SK-N-SH (cell line): ENCODE measurements at regions not wholly inside any gene's neighbourhood (a gene's known extent, or its start where the extent isn't known, plus 50 kb on each side); places are given as distances from the start of the nearest gene placed in this dataset.

Source experiments
- CTCF ChIA-PET: fragments of 300-600, 350-600 bp; formaldehyde crosslinking; extraction: SDS; loops from one replicate; lab custom pipeline; 2021; lab: Yijun Ruan, JAX
- POLR2A ChIA-PET: fragments of 350-600 bp; sonication (Branson Sonifier 250); formaldehyde crosslinking; extraction: SDS; loops from one replicate; lab custom pipeline; 2020; ENCODE audit warnings: antibody characterized with exemption, inconsistent platforms; lab: Yijun Ruan, JAX
- DNase-seq: peaks from one replicate; pipeline ENCODE4 v3.0.0; 2012
- H2AFZ ChIP-seq: fragments of 200-600 bp; sonication (generic); 2 replicates; pipeline ENCODE4 v1.8.1; 2016; ENCODE audit warnings: antibody characterized with exemption, mild to moderate bottlenecking, low read depth
- H3F3A ChIP-seq: fragments of 200-600 bp; sonication (generic); replicated peaks from 2 replicates; pipeline ENCODE3; 2016; ENCODE audit warnings: antibody characterized with exemption, mild to moderate bottlenecking; ENCODE audit not compliant: insufficient read depth
- H3K27ac ChIP-seq, 2 experiments: fragments of 200-500 bp in 1 of 2; fragments of 200-600 bp in 1 of 2; sonication (Bioruptor generic) in 1 of 2; sonication (generic), shearing (Covaris generic) in 1 of 2; 2 replicates each; pipeline versions ENCODE4 v1.5.1 to v1.6.1; 2014 to 2016; ENCODE audit warnings: low read depth in 2 of 2, inconsistent platforms in 1 of 2, low read length in 1 of 2, mild to moderate bottlenecking in 1 of 2, mixed read lengths in 1 of 2
- H3K27me3 ChIP-seq: fragments of 200-600 bp; sonication (generic), shearing (Covaris generic); 2 replicates; pipeline ENCODE4 v1.6.1; 2016; ENCODE audit warnings: mixed run types; ENCODE audit not compliant: insufficient read depth
- H3K36me3 ChIP-seq, 2 experiments: fragments of 200-500 bp in 1 of 2; fragments of 200-600 bp in 1 of 2; sonication (Bioruptor generic) in 1 of 2; sonication (generic) in 1 of 2; replicated peaks in 1 of 2; 2 replicates each; pipeline versions ENCODE3 to v1.5.1; 2014 to 2016; ENCODE audit warnings: low read length in 1 of 2, mild to moderate bottlenecking in 1 of 2; ENCODE audit not compliant: insufficient read depth in 2 of 2, control insufficient read depth in 1 of 2
- H3K4me1 ChIP-seq, 2 experiments: fragments of 200-500 bp in 1 of 2; fragments of 200-600 bp in 1 of 2; sonication (Bioruptor generic) in 1 of 2; sonication (generic), shearing (Covaris generic) in 1 of 2; 2 replicates each; pipeline versions ENCODE4 v1.5.1 to v1.6.1; 2014 to 2016; ENCODE audit warnings: low read depth in 1 of 2, low read length in 1 of 2, mixed run types in 1 of 2; ENCODE audit not compliant: insufficient read depth in 2 of 2, control insufficient read depth in 1 of 2
- H3K4me2 ChIP-seq: fragments of 200-600 bp; sonication (generic), shearing (Covaris generic); 2 replicates; pipeline ENCODE4 v1.6.1; 2017; ENCODE audit warnings: mixed run types
- H3K4me3 ChIP-seq, 2 experiments: fragments of 200-500 bp in 1 of 2; fragments of 200-600 bp in 1 of 2; sonication (Bioruptor generic) in 1 of 2; sonication (generic), shearing (Covaris generic) in 1 of 2; 2 replicates each; pipeline versions ENCODE4 v1.5.1 to v1.8.1; 2014 to 2016; ENCODE audit warnings: low read depth in 2 of 2, inconsistent platforms in 1 of 2, low read length in 1 of 2, mild to moderate bottlenecking in 1 of 2, mixed read lengths in 1 of 2, moderate library complexity in 1 of 2
- H3K79me2 ChIP-seq: fragments of 200-600 bp; sonication (generic); 2 replicates; pipeline ENCODE4 v1.8.1; 2017; ENCODE audit warnings: mild to moderate bottlenecking; ENCODE audit not compliant: insufficient read depth
- H3K9ac ChIP-seq: fragments of 200-600 bp; sonication (generic); 2 replicates; pipeline ENCODE4 v1.6.1; 2017; ENCODE audit warnings: mixed run types
- H3K9me2 ChIP-seq: fragments of 200-600 bp; sonication (generic); 2 replicates; pipeline ENCODE4 v1.6.1; 2017; ENCODE audit warnings: mixed run types
- H3K9me3 ChIP-seq: fragments of 200-600 bp; sonication (generic); 2 replicates; pipeline ENCODE4 v1.6.1; 2017; ENCODE audit warnings: mixed run types, mild to moderate bottlenecking, moderate library complexity
- H4K20me1 ChIP-seq: fragments of 200-600 bp; sonication (generic); 2 replicates; pipeline ENCODE4 v1.6.1; 2017; ENCODE audit warnings: mild to moderate bottlenecking, mixed run types; ENCODE audit not compliant: insufficient read depth
- ELF1 ChIP-seq: IDR thresholded peaks from 2 replicates; pipeline ENCODE4 v1.4.0; 2012
- EZH2phosphoT487 ChIP-seq: fragments of 200-600 bp; sonication (generic); IDR thresholded peaks from 2 replicates; pipeline ENCODE4 v1.6.1; 2017; ENCODE audit warnings: low read depth, mixed run types, mild to moderate bottlenecking, antibody characterized with exemption, moderate library complexity, borderline replicate concordance
- FOSL2 ChIP-seq: IDR thresholded peaks from 2 replicates; pipeline ENCODE4 v1.4.0; 2012; ENCODE audit warnings: low read depth, mild to moderate bottlenecking, moderate library complexity, borderline replicate concordance
- FOXM1 ChIP-seq: IDR thresholded peaks from 2 replicates; pipeline ENCODE4 v1.4.0; 2012; ENCODE audit warnings: low read depth, mild to moderate bottlenecking
- GABPA ChIP-seq: IDR thresholded peaks from 2 replicates; pipeline ENCODE4 v1.4.0; 2012; ENCODE audit warnings: low read depth, mild to moderate bottlenecking
- JUND ChIP-seq: IDR thresholded peaks from 2 replicates; pipeline ENCODE4 v1.4.0; 2012
- MEF2A ChIP-seq: IDR thresholded peaks from 2 replicates; pipeline ENCODE4 v1.4.0; 2012; ENCODE audit warnings: low read depth, borderline replicate concordance
- NFIC ChIP-seq: IDR thresholded peaks from 2 replicates; pipeline ENCODE4 v1.4.0; 2012; ENCODE audit warnings: borderline replicate concordance
- NRF1 ChIP-seq: IDR thresholded peaks from 2 replicates; pipeline ENCODE4 v1.6.1; 2012; ENCODE audit warnings: low read depth, mild to moderate bottlenecking, low read length
- POLR2AphosphoS5 ChIP-seq: IDR thresholded peaks from 2 replicates; pipeline ENCODE4 v1.6.1; 2012; ENCODE audit warnings: low read depth, low read length
- RCOR1 ChIP-seq: fragments of 150-350 bp; IDR thresholded peaks from 2 replicates; pipeline ENCODE4 v1.6.1; 2017; ENCODE audit warnings: antibody characterized with exemption, low read length
- RFX5 ChIP-seq: IDR thresholded peaks from 2 replicates; pipeline ENCODE4 v1.6.1; 2012; ENCODE audit warnings: mild to moderate bottlenecking, improper control_type of control experiment, low read length
- YY1 ChIP-seq: IDR thresholded peaks from 2 replicates; pipeline ENCODE4 v1.4.0; 2012; ENCODE audit warnings: low read depth, mild to moderate bottlenecking
- WGBS: methylation state at CpG from one replicate; pipeline ENCODE4 v1.1.6; 2017; ENCODE audit warnings: low lambda C conversion rate; 5-methylcytosine and 5-hydroxymethylcytosine counted together
- TF ChIP-seq, protein P1 (sequence below): IDR thresholded peaks from 2 replicates; pipeline ENCODE4 v1.4.0; 2012; ENCODE audit warnings: low read depth, borderline replicate concordance

DNA sequence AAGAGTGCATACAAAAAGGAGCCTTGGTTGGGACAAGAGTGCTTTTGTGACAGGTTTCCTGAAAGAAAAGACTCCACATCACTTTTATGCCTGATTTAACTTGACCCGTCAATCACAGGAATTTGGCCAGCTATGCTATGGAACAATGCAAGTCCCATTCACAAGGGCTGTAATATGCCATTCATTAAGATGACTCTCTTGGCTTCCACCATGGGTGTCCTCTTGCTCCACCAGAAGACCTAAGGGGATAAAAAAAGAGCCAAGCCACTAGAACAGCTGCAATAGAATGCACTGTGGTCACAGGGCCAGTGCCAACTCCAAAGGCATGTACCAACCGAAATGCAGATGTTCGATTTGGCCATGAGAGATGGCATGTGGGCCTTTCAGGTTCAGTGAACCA is 480.1 kb upstream of the MPDZ start:
- WGBS: 89% methylated on average over 3 of the region's 3 CpGs
- TF ChIP-seq FOXM1 (no peak), RCOR1 (no peak), NRF1 (no peak), YY1 (no peak), EZH2phosphoT487 (no peak), GABPA (no peak), JUND (no peak)
- TF ChIP-seq, protein P1, sequence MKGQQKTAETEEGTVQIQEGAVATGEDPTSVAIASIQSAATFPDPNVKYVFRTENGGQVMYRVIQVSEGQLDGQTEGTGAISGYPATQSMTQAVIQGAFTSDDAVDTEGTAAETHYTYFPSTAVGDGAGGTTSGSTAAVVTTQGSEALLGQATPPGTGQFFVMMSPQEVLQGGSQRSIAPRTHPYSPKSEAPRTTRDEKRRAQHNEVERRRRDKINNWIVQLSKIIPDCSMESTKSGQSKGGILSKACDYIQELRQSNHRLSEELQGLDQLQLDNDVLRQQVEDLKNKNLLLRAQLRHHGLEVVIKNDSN: no peak
- CTCF ChIA-PET: no interaction called here

DNA sequence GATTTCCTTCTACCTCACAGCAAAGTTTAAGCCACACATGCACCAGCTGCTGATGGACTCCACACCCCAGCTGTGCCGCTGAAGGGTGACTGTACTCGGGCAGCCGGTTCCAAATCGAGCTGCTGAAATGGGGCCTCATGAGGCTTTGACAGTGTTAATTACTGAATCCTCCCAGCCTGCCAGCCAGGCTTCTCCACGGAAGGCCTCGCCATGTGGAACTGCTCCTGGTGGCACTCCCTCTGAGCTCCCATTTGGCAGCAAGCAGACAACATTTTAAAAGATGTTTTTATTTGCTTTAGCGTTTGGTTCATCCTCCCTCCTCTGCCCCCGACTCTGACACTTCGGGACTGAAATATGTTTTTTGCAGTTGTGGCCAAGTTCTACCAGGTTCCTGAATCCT is 479.4 kb upstream of the MPDZ start:
- no peaks in the 10 kb centered on the region for H3F3A ChIP-seq
- no peak overlapping the region for H3K4me3 ChIP-seq
- no peak overlapping the region for H3K9ac ChIP-seq
- TF ChIP-seq POLR2AphosphoS5: no peak
- TF ChIP-seq, protein P1: no peak
- no peak for TF ChIP-seq MEF2A
- TF ChIP-seq JUND: no peak
- no peak for TF ChIP-seq RFX5
- no peak for TF ChIP-seq NFIC
- no peak for TF ChIP-seq FOSL2
- TF ChIP-seq ELF1: no peak
- no peak for TF ChIP-seq NRF1
- TF ChIP-seq, all 33 proteins: peak for 0
- H4K20me1 ChIP-seq: no peaks in the 10 kb centered on the region
- H3K4me1 ChIP-seq: no peaks in the 10 kb centered on the region; a peak in 1 of 4 replicates
- no peaks in the 10 kb centered on the region for H3K36me3 ChIP-seq
- H3K9me3 ChIP-seq: no peaks in the 10 kb centered on the region
- H2AFZ ChIP-seq: no peak overlapping the region
- no peaks in the 10 kb centered on the region for H3K9me2 ChIP-seq
- 92% methylated on average over 8 of the region's 9 CpGs for WGBS
- H3K4me2 ChIP-seq: no peak overlapping the region
- ChIA-PET CTCF (interaction anchor here (0.9 kb wide), 1 partner anchor 17 kb away, joined by 3 read pairs; no protein-coding TSS in a partner anchor), POLR2A (no interaction called here)
- no peaks in the 10 kb centered on the region for H3K79me2 ChIP-seq
- no peak for DNase-seq
- H3K27ac ChIP-seq: no peak overlapping the region
- no peaks in the 10 kb centered on the region for H3K27me3 ChIP-seq

More for the DNA sequence above, 480.1 kb upstream of the MPDZ start:
- Histone ChIP-seq H3F3A (no peaks in the 10 kb centered on the region), H4K20me1 (no peaks in the 10 kb centered on the region), H3K27ac (no peak overlapping the region), H3K4me1 (no peaks in the 10 kb centered on the region; a peak in 1 of 4 replicates), H3K4me3 (no peak overlapping the region), H3K9ac (no peak overlapping the region), H3K4me2 (no peak overlapping the region), H3K79me2 (no peaks in the 10 kb centered on the region), H3K9me3 (no peaks in the 10 kb centered on the region), H3K9me2 (no peaks in the 10 kb centered on the region), H2AFZ (no peak overlapping the region), H3K36me3 (no peaks in the 10 kb centered on the region), H3K27me3 (no peaks in the 10 kb centered on the region)
- POLR2A ChIA-PET: no interaction called here
- no peak for DNase-seq
